SK-N-SH treated with all-trans-retinoic acid at 6 μM for 48 hours (cell line): ENCODE measurements at regions not wholly inside any gene's neighbourhood (a gene's known extent, or its start where the extent isn't known, plus 50 kb on each side); places are given as distances from the start of the nearest gene placed in this dataset.

Experiments
- ATAC-seq: fragments of 200-7000 bp; cut with Tn5 transposase; 3 replicates; pipeline ENCODE4 v1.9.1; 2020; ENCODE audit warnings: mild to moderate bottlenecking, moderate library complexity
- ARNTL ChIP-seq: fragments of 450-650 bp; formaldehyde crosslinking; IDR thresholded peaks from 2 replicates; pipeline ENCODE4 v1.5.0; 2020; ENCODE audit warnings: low read depth, mild to moderate bottlenecking, moderate library complexity, borderline replicate concordance
- BACH2 ChIP-seq: fragments of 250-450 bp; sonication (Bioruptor Pico); IDR thresholded peaks from 2 replicates; pipeline ENCODE4 v1.9.0; 2021; ENCODE audit warnings: mild to moderate bottlenecking, borderline replicate concordance
- CREB5 ChIP-seq: fragments of 250-450 bp; sonication (Bioruptor Pico); IDR thresholded peaks from 2 replicates; pipeline ENCODE4 v1.5.1; 2020; ENCODE audit warnings: low read depth, mild to moderate bottlenecking, moderate library complexity
- CSDC2 ChIP-seq: fragments of 250-450 bp; sonication (Bioruptor Pico); IDR thresholded peaks from 2 replicates; pipeline ENCODE4 v1.5.0; 2020; ENCODE audit warnings: mild to moderate bottlenecking, moderate library complexity
- ESRRG ChIP-seq: fragments of 250-450 bp; sonication (Bioruptor Pico); IDR thresholded peaks from 2 replicates; pipeline ENCODE4 v1.6.1; 2021; ENCODE audit warnings: mild to moderate bottlenecking
- GLIS3 ChIP-seq: fragments of 250-450 bp; sonication (Bioruptor Pico); IDR thresholded peaks from 2 replicates; pipeline ENCODE4 v1.5.0; 2020; ENCODE audit warnings: mild to moderate bottlenecking, moderate library complexity
- OSR1 ChIP-seq: fragments of 250-450 bp; sonication (Bioruptor Pico); IDR thresholded peaks from 2 replicates; pipeline ENCODE4 v1.8.0; 2022; ENCODE audit warnings: moderate library complexity, mild to moderate bottlenecking, inconsistent platforms
- PATZ1 ChIP-seq: fragments of 250-450 bp; sonication (Bioruptor Pico); IDR thresholded peaks from 2 replicates; pipeline ENCODE4 v1.8.0; 2020; ENCODE audit warnings: mild to moderate bottlenecking, moderate library complexity, borderline replicate concordance
- POU6F1 ChIP-seq: fragments of 250-450 bp; sonication (Bioruptor Pico); IDR thresholded peaks from 2 replicates; pipeline ENCODE4 v1.8.0; 2021; ENCODE audit warnings: low read depth, mild to moderate bottlenecking, moderate library complexity, borderline replicate concordance
- PPARA ChIP-seq: fragments of 250-450 bp; sonication (Bioruptor Pico); IDR thresholded peaks from 2 replicates; pipeline ENCODE4 v1.5.0; 2020; ENCODE audit warnings: mild to moderate bottlenecking, borderline replicate concordance
- RARB ChIP-seq: fragments of 250-450 bp; sonication (Bioruptor Pico); IDR thresholded peaks from 2 replicates; pipeline ENCODE4 v1.8.0; 2021; ENCODE audit warnings: mild to moderate bottlenecking, moderate library complexity
- TCF4 ChIP-seq: fragments of 250-450 bp; sonication (Bioruptor Pico); IDR thresholded peaks from 2 replicates; pipeline ENCODE4 v1.8.0; 2021; ENCODE audit warnings: mild to moderate bottlenecking, moderate library complexity, borderline replicate concordance
- TOX ChIP-seq: fragments of 250-450 bp; sonication (Bioruptor Pico); IDR thresholded peaks from 2 replicates; pipeline ENCODE4 v1.8.0; 2021; ENCODE audit warnings: mild to moderate bottlenecking, moderate library complexity, borderline replicate concordance
- TSHZ2 ChIP-seq: fragments of 250-450 bp; sonication (Bioruptor Pico); IDR thresholded peaks from 2 replicates; pipeline ENCODE4 v1.5.0; 2020; ENCODE audit warnings: mild to moderate bottlenecking, moderate library complexity
- ZC3H10 ChIP-seq: fragments of 250-450 bp; sonication (Bioruptor Pico); IDR thresholded peaks from 2 replicates; pipeline ENCODE4 v1.5.1; 2021; ENCODE audit warnings: mild to moderate bottlenecking, moderate library complexity
- ZFP3 ChIP-seq: fragments of 250-450 bp; sonication (Bioruptor Pico); IDR thresholded peaks from 2 replicates; pipeline ENCODE4 v1.5.0; 2020; ENCODE audit warnings: mild to moderate bottlenecking, moderate library complexity
- ZFP30 ChIP-seq: fragments of 450-650 bp; formaldehyde crosslinking; IDR thresholded peaks from 2 replicates; pipeline ENCODE4 v1.5.0; 2022; ENCODE audit warnings: mild to moderate bottlenecking, moderate library complexity
- ZNF565 ChIP-seq: fragments of 450-650 bp; formaldehyde crosslinking; conservative IDR thresholded peaks from 2 replicates; pipeline ENCODE4 v1.5.0; 2020; ENCODE audit warnings: low read depth, mild to moderate bottlenecking, moderate library complexity
- ZNF70 ChIP-seq: fragments of 450-650 bp; formaldehyde crosslinking; IDR thresholded peaks from 2 replicates; pipeline ENCODE4 v1.5.0; 2020; ENCODE audit warnings: mild to moderate bottlenecking, moderate library complexity
- ZNF8 ChIP-seq: fragments of 450-650 bp; formaldehyde crosslinking; IDR thresholded peaks from 2 replicates; pipeline ENCODE4 v1.5.0; 2020; ENCODE audit warnings: mild to moderate bottlenecking, moderate library complexity

GRCh38 chr2:224208007-224208406 lies 168.9 kb upstream of the SERPINE2 start:
- TF ChIP-seq ARNTL: no peak
- TF ChIP-seq ZFP3 (CRISPR knock-in tag): no peak
- no peak for TF ChIP-seq TSHZ2 (CRISPR knock-in tag)
- no peak for TF ChIP-seq ESRRG (CRISPR knock-in tag)
- no peak for TF ChIP-seq ZC3H10 (CRISPR knock-in tag)
- no peak for TF ChIP-seq CSDC2 (CRISPR knock-in tag)
- no peak for TF ChIP-seq POU6F1 (CRISPR knock-in tag)
- no peak for TF ChIP-seq ZNF70 (CRISPR knock-in tag)
- TF ChIP-seq ZNF565 (CRISPR knock-in tag): no peak
- no peak for TF ChIP-seq GLIS3 (CRISPR knock-in tag)
- TF ChIP-seq CREB5 (CRISPR knock-in tag): no peak
- no peak for TF ChIP-seq ZNF8 (CRISPR knock-in tag)
- no peak for TF ChIP-seq OSR1 (CRISPR knock-in tag)
- no peak for TF ChIP-seq BACH2 (CRISPR knock-in tag)
- no peak for TF ChIP-seq TOX (CRISPR knock-in tag)
- TF ChIP-seq PPARA (CRISPR knock-in tag): no peak
- no peak for TF ChIP-seq TCF4 (CRISPR knock-in tag)
- TF ChIP-seq ZFP30 (CRISPR knock-in tag): no peak
- TF ChIP-seq, all 23 proteins: peak for 0
- peak; percentile 54; the same call in 2 of the 3 replicates for ATAC-seq

GRCh38 chr2:224206816-224207215 lies 167.7 kb upstream of the SERPINE2 start:
- no peak for ATAC-seq
- TF ChIP-seq RARB (CRISPR knock-in tag): no peak
- no peak for TF ChIP-seq PATZ1 (CRISPR knock-in tag)
- no peak for TF ChIP-seq ARNTL
- no peak for TF ChIP-seq POU6F1 (CRISPR knock-in tag)
- no peak for TF ChIP-seq CREB5 (CRISPR knock-in tag)
- TF ChIP-seq ZFP30 (CRISPR knock-in tag): no peak
- TF ChIP-seq ZC3H10 (CRISPR knock-in tag): no peak
- no peak for TF ChIP-seq OSR1 (CRISPR knock-in tag)
- no peak for TF ChIP-seq ESRRG (CRISPR knock-in tag)
- no peak for TF ChIP-seq ZNF70 (CRISPR knock-in tag)
